ENCODE measurements at regions not wholly inside any gene's neighbourhood (a gene's known extent, or its start where the extent isn't known, plus 50 kb on each side); places are given as distances from the start of the nearest gene placed in this dataset.
A peak's percentile ranks its signal among the peaks of the same experiment; 100 is the strongest.

DNA sequence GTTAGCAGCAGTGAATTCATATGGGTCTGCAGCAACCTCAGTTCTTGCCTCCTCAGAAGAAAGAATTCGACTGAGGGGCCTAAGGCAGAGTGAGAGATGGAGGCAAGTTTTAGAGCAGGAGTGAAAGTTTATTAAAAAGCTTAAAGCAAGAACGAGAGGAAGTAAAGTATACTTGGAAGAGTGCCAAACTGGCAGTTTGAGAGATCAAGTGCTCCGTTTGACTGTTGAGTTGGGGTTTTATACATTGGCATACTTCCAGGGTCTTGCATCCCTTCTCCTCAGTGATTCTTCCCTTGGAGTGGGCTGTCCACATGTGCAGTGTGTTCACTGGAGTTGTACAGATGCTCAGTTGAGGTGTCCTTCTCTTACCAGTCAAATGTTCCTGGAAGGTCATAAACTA, 203.6 kb downstream of the SPATA31D1 start:
- Mint-ChIP-seq H3K9me3 (peaks cover 9 to 10% of the 10 kb centered on the region in 2 donors), H3K27me3 (no peaks in the 10 kb centered on the region), H3K27ac (no peak overlapping the region), H3K4me3 (no peak overlapping the region), H3K4me1 (peaks cover 15 to 33% of the 10 kb centered on the region in 2 donors), H3K36me3 (peaks cover 7 to 14% of the 10 kb centered on the region in 2 donors)
- no peak for ATAC-seq (replicated peaks)
- DNase-seq, result no peak

DNA sequence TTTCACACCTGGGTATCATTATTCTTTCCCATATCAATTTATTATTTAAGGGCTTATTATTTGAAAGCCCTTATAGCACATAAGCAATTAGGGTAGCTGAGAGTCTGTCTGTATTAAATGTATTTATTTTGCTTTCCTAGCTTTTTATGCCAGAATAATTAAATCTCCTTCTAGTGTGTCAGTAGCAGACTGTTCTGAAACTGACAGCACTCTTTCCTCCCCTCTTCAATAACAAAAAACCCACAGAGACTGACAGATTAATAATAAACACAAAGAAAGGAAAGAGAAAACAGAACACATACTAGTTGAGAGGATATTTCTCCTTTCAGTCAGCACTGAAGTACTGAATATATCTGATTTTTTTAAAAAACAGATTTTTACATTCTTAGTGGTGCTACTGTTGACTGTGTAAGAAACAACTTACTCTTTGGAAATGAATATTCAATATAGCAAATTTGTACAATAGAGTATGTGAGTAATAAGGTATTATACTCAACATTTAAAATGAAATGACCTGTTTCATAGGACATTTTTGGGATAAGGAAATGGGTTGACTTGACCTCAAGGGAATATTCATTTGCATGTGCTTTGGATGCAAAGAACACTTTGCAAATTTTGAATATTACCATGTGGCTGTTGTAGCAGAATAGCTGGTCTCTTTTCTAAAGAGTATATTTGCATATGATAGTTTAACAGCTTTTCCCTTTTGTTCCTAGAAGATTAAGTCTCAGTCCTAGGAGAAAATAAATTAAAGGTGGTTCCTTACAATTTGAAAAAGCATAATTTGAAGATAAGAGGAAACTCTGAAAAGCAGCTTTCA, 208.3 kb downstream of the SPATA31D1 start:
- peak in 1 of 2 donors; percentile 23 for ATAC-seq (replicated peaks)
- Mint-ChIP-seq H3K4me1 (peaks cover 12 to 15% of the 10 kb centered on the region in 2 donors), H3K27ac (no peak overlapping the region), H3K9me3 (peaks cover 7% of the 10 kb centered on the region in 2 donors), H3K27me3 (no peaks in the 10 kb centered on the region), H3K4me3 (no peak overlapping the region), H3K36me3 (peaks cover 7 to 14% of the 10 kb centered on the region in 2 donors)
- no peak for DNase-seq

DNA sequence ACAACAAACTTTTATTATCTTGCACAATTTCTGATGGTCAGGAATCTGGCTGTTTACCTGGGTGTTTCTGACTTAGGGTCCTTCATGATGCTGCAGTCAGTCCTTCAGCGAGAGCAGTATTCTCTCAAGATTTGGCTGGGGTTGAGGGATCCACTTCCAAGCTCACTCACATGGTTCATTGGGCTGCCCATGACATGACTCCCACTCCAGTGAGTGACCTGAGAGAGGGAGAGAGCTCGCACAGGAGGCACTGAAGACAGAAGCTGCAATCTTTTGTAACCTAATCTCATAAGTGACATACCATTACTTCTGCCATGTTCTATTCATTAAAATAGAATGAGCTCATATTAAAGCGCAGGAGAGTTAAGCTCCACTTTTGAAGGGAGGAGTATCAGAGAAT, 212.6 kb downstream of the SPATA31D1 start:
- DNase-seq (no peak), ATAC-seq (replicated peaks) (no peak)
- Mint-ChIP-seq H3K4me3 (no peak overlapping the region), H3K9me3 (no peaks in the 10 kb centered on the region), H3K36me3 (no peaks in the 10 kb centered on the region), H3K4me1 (peaks cover 11 to 25% of the 10 kb centered on the region in 2 donors), H3K27me3 (no peaks in the 10 kb centered on the region), H3K27ac (no peak overlapping the region)

DNA sequence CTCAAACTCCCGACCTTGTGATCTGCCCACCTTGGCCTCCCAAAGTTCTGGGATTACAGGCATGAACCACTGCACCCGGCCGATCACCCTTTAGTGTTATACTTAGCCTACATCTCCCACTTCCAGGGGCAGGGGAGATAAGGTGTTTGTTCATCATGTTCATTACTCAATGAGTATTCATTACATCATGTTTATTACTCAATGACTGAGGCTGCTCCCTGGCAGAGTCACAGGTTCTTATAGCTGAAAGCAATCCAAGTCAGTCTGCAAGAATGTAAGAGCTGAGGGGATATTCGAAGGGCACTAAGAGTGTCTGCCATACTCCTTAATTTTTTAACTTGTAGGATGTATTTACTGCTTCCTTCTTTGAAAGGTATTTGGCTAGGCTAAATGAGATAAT, 214.2 kb downstream of the SPATA31D1 start:
- Mint-ChIP-seq H3K4me3 (no peak overlapping the region), H3K27ac (no peak overlapping the region), H3K36me3 (no peaks in the 10 kb centered on the region), H3K9me3 (no peaks in the 10 kb centered on the region), H3K27me3 (no peaks in the 10 kb centered on the region), H3K4me1 (peaks cover 9 to 20% of the 10 kb centered on the region in 2 donors)
- no peak for ATAC-seq (replicated peaks)
- DNase-seq, result no peak

DNA sequence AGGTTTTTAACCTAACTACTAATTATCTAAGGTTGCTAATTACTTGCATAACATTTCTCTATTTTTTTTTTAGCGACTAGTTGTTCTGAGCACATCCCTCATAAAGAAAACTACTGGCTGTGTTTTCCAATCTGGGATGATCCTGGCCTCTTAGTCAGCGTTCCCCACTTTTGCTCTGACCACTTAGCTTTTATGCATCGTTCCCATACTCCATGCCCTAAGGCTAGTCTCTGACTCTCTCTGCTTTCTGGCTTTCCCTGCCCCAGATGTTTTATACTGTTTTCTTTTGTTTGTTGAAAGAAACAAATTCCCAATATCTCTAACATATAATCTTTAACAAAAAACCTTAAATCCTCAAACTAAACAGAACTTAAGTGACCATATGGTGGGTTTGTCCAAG, 217.9 kb downstream of the SPATA31D1 start:
- ATAC-seq (replicated peaks) (no peak), DNase-seq (no peak)
- Mint-ChIP-seq H3K36me3 (peaks cover 11 to 17% of the 10 kb centered on the region in 2 donors), H3K9me3 (peaks cover 12 to 13% of the 10 kb centered on the region in 2 donors), H3K27ac (no peak overlapping the region), H3K4me3 (no peak overlapping the region), H3K4me1 (peaks cover 18 to 41% of the 10 kb centered on the region in 2 donors), H3K27me3 (no peaks in the 10 kb centered on the region)

DNA sequence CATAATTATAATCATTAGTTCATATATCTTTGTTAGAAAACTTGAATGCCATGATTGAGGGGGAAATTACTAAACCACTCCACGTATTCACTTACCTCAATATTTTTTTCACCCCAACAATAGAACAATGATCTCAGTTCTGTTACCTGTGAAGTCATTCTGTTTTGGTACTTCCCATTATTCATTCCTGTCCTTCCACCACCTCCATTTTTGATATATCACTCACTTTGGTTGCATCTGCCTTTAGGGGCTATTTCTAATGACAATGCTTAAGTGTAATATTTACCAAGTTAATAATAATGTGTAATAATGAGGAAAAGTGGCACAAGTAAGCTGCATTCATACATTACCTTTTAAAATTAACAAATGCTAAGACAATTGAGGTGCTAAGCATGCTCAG, 218.4 kb downstream of the SPATA31D1 start:
- Mint-ChIP-seq H3K36me3 (peaks cover 11 to 17% of the 10 kb centered on the region in 2 donors), H3K9me3 (peaks cover 12 to 13% of the 10 kb centered on the region in 2 donors), H3K4me1 (peaks cover 18 to 41% of the 10 kb centered on the region in 2 donors), H3K27me3 (no peaks in the 10 kb centered on the region), H3K27ac (no peak overlapping the region), H3K4me3 (no peak overlapping the region)
- DNase-seq, result no peak
- ATAC-seq (replicated peaks), result peak; percentile 14 to 40

DNA sequence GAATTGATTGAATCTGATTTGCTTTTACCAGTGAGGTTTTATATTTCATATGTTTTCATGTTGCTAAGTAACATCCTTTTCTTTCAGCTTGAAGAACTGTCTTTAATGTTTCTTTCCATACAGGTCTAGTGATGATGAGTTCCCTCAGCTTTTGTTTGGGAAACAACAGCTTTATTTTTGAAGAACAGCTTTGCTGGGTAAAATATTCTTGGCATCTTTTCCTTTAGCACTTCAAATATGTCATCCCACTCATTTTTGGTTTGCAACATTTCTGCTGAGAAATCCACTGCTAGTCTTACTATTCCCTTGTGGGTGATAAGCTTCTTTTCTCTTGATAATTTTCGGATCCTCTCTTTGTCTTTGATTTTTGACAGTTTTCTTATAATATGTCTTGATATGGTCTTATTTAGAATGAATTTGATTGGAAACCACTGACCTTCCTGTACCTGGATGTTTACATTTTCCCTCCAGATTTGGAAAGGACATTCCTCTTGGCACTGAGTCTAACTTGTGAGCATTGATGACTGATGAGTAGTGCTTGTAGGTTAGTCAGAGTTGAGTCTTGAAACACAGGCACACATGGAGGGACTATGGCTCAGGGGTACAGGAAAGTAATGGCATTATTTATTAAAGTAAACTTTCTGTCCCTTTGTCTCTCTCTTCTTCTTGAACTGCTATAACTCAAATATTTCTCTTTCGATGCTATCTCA, 220.3 kb downstream of the SPATA31D1 start:
- peaks cover 11 to 17% of the 10 kb centered on the region in 2 donors for H3K36me3 Mint-ChIP-seq
- no peak overlapping the region for H3K27ac Mint-ChIP-seq

DNA sequence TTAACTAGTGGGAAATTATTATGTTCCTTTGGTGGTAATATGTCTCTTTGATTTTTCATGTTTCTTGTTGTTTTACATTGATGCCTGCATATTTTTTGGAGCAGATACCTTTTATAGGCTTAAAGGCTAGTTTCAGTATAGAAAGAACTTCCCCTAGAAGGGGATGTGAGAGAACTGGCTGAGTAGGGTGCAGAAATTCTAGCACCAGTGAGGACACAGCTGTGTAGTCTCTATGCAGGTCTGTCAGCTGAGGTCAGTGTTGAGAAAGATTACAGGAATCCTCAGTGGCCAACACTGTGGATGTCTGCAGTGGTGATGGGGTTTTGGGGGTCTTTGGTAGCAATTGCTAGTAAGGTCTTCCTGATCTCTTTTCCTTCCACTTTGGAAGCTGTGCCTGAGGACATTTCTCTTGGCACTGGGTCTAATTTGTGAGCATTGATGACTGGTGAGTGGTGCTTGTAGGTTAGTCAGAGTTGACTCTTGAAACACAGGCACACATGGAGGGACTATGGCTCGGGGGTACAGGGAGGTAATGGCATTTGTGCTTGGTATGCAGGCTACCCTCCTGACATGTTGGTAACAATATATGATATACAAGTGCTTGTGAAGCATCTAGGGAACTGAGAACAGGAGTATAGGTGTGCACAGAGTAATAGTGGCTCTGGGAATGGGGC, 221.4 kb downstream of the SPATA31D1 start:
- Mint-ChIP-seq H3K9me3 (peaks cover 12 to 13% of the 10 kb centered on the region in 2 donors), H3K4me1 (peaks cover 18 to 41% of the 10 kb centered on the region in 2 donors), H3K27ac (no peak overlapping the region), H3K36me3 (peaks cover 11 to 17% of the 10 kb centered on the region in 2 donors), H3K27me3 (no peaks in the 10 kb centered on the region), H3K4me3 (peak overlapping the region in 1 of 2 donors; percentile 15)
- ATAC-seq (replicated peaks), result peak; percentile 99
- DNase-seq, result peak; percentile 7

More for the DNA sequence above, 220.3 kb downstream of the SPATA31D1 start:
- no peak for ATAC-seq (replicated peaks)
- DNase-seq, result no peak
- Mint-ChIP-seq H3K9me3 (peaks cover 12 to 13% of the 10 kb centered on the region in 2 donors), H3K27me3 (no peaks in the 10 kb centered on the region), H3K4me1 (peaks cover 18 to 41% of the 10 kb centered on the region in 2 donors), H3K4me3 (no peak overlapping the region)

DNA sequence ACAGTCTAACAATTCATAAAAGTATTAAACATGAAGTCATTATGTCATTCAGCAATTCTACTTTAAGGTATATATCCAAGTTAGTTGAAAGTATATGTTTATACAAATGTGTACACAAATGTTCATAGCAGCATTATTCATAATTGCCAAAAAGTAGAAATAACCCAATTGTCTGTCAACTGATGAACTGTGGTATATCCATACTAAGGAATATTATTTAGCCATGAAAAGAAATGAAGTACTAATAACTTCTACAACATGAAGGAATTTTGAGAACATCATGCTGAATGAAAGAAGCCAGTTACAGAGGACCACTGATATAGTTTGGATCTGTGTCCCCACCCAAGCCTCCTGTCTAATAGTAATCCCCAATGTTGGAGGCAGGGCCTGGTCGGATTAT, 224.3 kb downstream of the SPATA31D1 start:
- Mint-ChIP-seq H3K4me1 (peaks cover 13 to 33% of the 10 kb centered on the region in 2 donors), H3K4me3 (no peak overlapping the region), H3K9me3 (peaks cover 13% of the 10 kb centered on the region in 2 donors), H3K36me3 (peaks cover 16 to 20% of the 10 kb centered on the region in 2 donors), H3K27me3 (peaks cover 6 to 7% of the 10 kb centered on the region in 2 donors), H3K27ac (no peak overlapping the region)
- DNase-seq (no peak), ATAC-seq (replicated peaks) (no peak)

DNA sequence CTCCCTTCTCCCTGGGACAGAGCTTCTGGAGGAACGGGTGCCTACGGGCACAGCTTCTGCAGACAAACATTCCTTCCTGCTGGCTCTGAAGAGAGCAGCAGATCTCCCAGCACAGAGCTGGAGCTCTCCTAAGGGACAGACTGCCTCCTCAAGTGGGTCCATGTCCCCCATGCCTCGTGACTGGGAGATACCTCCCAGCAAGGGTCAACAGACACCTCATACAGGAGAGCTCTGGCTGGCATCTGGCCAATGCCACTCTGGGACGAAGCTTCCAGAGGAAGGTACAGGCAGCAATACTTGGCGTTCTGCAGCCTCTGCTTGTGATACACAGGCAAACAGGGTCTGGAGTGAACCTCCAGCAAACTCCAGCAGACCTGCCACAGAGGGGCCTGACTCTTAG, 227.9 kb downstream of the SPATA31D1 start:
- H3K27ac Mint-ChIP-seq, result no peak overlapping the region
- peaks cover 10 to 12% of the 10 kb centered on the region in 2 donors for H3K27me3 Mint-ChIP-seq
- peaks cover 3 to 7% of the 10 kb centered on the region in 2 donors for H3K36me3 Mint-ChIP-seq
- no peak overlapping the region for H3K4me3 Mint-ChIP-seq
- peaks cover 2 to 6% of the 10 kb centered on the region in 2 donors for H3K9me3 Mint-ChIP-seq
- no peak for ATAC-seq (replicated peaks)
- H3K4me1 Mint-ChIP-seq, result peaks cover 3 to 12% of the 10 kb centered on the region in 2 donors
- DNase-seq, result no peak

DNA sequence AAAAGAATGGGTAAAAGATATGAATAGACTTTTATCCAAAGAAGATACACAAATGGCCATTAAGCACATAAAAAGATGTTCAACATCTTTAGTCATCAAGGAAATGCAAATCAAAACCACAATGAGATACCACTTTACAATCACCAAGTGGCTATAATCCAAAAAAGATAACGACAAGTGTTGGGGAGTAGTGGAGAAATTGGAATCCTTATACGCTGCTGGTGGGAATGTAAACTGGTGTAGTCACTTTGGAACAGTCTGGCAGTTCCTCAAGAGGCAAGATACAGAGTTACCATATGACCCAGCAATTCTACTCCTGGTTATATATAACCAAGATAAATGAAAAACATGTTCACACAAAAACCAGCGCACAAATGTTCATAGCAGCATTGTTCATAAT, 234.9 kb downstream of the SPATA31D1 start:
- peaks cover 0 to 6% of the 10 kb centered on the region in 2 donors for H3K9me3 Mint-ChIP-seq
- peaks cover 0 to 2% of the 10 kb centered on the region in 2 donors for H3K36me3 Mint-ChIP-seq
- H3K4me1 Mint-ChIP-seq, result no peaks in the 10 kb centered on the region
- DNase-seq (no peak), ATAC-seq (replicated peaks) (no peak)
- peaks cover 4% of the 10 kb centered on the region in 2 donors for H3K27me3 Mint-ChIP-seq
- no peak overlapping the region for H3K4me3 Mint-ChIP-seq
- H3K27ac Mint-ChIP-seq, result no peak overlapping the region

DNA sequence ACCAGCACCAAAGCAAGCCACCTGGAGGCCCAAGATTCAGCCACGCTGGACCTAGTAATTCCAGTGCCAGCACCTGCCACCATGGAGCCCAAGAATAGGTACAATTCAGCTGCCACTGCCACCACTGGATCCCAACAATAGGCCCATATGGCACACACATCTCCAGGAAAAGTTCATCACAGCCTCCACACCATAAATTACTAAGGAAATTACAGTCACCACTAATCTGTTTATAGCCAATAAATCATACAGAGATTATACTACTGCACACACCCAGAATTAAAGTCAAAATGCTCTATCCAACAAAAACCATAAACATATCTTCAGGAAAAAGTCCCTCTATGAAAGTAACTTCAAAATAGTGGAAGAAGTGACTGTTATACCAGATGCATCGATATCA, 242.8 kb downstream of the SPATA31D1 start:
- peaks cover 17 to 21% of the 10 kb centered on the region in 2 donors for H3K9me3 Mint-ChIP-seq
- H3K36me3 Mint-ChIP-seq, result peaks cover 8 to 9% of the 10 kb centered on the region in 2 donors
- no peak overlapping the region for H3K4me3 Mint-ChIP-seq
- H3K27ac Mint-ChIP-seq, result no peak overlapping the region
- no peak for ATAC-seq (replicated peaks)
- peaks cover 7 to 21% of the 10 kb centered on the region in 2 donors for H3K4me1 Mint-ChIP-seq
- DNase-seq, result no peak
- no peaks in the 10 kb centered on the region for H3K27me3 Mint-ChIP-seq

DNA sequence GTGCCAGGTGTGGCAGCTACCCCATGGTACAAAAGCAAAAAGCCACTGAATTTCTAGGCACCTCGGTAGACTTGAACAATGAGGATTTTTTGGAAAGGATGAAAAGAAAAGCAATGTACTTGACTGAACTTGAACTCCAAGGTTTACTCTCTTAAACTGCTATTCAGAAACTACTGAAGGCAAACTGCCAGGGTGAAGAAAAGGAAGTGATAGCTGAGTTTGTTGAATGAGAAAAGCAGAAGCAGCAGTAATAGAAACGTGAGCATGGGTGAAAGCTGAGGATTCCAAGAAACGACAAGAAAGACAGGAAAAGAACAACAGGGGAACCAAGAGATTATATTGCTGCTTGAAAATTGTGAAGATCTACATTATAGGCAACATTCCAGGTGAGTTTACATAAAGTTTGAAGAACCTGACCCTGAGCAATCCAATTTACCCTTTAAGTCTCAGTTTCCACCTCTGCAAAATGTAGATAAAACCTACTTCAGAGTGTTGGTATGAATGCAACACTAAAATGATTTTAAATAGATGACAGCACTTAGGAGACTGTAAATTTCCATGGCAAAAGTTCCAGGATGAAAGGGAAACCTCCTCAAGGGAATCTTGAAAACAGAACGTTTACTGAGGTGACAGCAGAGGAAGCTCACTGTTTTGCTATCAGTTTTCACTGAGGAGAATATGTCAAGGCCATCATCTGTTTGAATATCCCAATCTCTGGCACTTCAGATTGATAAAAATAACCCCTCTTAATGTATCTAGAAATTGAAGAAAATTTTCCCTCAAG, 245.8 kb downstream of the SPATA31D1 start:
- peak; percentile 63 to 70 for ATAC-seq (replicated peaks)
- Mint-ChIP-seq H3K27me3 (no peaks in the 10 kb centered on the region), H3K9me3 (peaks cover 18 to 23% of the 10 kb centered on the region in 2 donors), H3K4me1 (peaks cover 7 to 21% of the 10 kb centered on the region in 2 donors), H3K36me3 (peaks cover 10 to 12% of the 10 kb centered on the region in 2 donors), H3K27ac (no peak overlapping the region), H3K4me3 (no peak overlapping the region)
- DNase-seq, result no peak

Measured in stimulated activated naive B cell treated with anti-CD40 and anti-IgM and Interleukin-4, amounts not matched to agents 10 μg/mL and 1 μg/mL and 100 μg/mL, for 72 hours (primary cell).